ENCODE measurements at regions not wholly inside any gene's neighbourhood (a gene's known extent, or its start where the extent isn't known, plus 50 kb on each side); places are given as distances from the start of the nearest gene placed in this dataset.

DNA sequence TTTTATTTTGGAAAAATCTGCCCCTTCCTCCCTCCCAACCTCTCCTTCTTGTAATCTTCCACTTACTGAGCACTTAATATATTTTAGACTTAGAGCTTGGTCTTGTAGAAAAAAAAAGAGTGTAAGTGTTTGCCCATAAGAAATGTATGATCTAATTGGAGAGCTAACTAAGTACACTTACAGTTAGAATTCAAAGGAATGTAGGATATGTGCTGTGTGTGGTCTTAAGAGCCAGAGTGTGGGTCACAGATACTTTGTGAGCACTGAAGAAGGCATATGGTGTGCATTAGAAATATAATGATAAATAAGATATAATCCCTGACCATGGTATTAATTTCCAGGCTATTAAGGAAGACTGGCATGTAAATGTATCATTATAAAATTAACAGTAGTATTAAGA, 91.8 kb upstream of the ZNF521 start:
- DNase-seq (ENCODE audit: low read depth), result no peak

DNA sequence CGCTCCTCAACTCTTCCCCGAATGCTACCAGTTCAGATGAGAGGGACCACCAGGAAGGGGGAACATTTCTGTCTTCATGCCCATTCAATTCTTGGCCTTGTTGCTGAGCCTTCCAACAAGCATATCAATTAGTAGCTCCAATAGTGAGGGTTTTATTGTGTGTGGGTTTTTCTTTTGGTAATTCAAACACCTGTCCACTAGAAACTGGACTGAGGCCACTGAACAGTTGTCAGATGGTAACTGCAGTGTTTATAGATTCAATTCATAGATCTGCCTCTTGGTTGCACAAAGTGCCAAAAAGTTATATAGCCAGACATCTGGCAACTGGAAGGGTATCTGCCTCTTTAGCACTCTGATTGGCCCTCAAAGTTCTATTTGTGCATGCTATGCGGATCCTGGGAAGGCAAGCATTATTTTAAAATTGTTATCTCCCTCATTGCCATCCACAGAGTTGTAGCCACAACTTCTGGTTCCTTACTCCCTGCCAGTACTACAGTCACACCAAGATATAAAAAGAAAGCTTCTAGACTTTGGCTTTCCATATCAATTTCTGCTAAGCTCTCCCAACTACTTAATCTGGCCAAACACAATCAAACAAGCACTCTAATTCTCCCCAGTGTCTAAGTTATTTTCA, 83.3 kb upstream of the ZNF521 start:
- no peak for DNase-seq (ENCODE audit: low read depth)

DNA sequence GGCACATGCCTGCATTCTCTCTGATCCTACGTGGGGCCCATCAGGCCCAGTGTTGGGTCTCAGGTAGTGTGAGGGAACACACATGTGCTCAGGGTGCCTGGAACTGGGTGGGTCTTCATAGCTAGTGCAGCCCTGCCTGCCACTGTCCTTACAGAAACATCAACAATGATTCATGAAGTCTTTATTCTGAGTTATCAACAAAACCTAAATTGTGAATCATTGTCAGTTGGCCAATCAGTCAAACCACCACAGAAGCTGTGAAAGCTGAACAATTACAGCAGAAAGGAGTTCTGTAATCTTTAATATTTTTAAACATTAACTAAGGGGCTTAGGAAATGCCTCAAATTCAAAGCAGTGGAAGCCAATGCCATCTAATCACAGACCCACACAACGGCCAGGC, 82.8 kb upstream of the ZNF521 start:
- no peak for DNase-seq (ENCODE audit: low read depth)

DNA sequence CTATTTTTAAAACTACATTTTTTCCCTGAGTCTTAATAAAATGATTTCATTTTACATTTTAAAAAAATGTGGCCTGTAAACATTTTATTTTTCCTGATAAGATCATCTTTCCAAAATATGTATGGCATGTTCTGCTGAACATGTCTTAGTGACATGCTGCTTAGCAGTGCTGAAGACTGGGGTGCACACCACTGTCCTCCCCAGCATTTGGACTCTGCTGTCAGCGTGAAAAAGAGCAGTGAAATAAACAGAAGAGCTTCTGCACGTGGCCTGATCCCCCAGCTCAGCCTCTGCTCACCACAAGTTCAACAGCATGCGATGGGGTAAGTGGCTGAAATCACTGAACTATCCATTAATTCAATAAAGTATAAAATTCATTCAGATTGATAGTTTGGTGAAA, 81.6 kb upstream of the ZNF521 start:
- DNase-seq (ENCODE audit: low read depth), result no peak

DNA sequence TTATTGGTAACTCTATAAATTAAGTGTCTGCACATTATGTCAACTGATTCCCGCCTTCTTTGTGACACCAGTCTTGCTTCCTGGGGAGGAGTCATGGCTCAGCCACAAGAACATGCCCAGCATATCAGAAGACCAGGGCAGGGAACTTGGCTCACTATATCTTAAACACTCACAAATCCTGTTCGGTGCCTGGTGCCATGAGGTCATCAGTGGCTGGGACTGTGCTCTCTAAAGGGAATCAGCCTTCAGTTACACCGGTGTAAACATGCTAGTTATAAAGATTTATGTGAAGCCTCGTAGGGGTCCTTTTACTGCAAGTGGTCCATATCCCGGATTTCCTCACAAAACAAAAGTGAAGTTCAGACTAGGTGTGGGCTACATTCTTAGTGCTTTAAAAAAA, 73.1 kb upstream of the ZNF521 start:
- DNase-seq (ENCODE audit: low read depth), result no peak

DNA sequence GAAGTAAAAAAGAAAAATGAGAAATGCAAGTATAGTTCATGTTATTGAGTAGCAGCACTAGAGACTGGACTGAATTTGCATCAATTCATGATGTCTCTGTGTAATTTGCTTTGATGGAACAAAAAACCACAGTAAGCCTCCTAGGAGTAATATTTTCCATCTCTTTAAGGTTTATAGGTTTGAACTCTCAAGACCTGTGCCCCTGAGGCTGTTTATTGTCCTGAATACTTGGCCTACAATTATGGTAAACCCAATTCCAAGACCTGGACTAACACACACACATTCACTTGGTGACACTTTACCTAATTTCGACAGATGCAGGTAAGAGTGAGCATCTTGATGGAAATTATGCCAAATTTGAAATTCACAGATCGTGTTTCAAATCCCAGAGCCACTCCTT, 71.8 kb upstream of the ZNF521 start:
- no peak for DNase-seq (ENCODE audit: low read depth)

DNA sequence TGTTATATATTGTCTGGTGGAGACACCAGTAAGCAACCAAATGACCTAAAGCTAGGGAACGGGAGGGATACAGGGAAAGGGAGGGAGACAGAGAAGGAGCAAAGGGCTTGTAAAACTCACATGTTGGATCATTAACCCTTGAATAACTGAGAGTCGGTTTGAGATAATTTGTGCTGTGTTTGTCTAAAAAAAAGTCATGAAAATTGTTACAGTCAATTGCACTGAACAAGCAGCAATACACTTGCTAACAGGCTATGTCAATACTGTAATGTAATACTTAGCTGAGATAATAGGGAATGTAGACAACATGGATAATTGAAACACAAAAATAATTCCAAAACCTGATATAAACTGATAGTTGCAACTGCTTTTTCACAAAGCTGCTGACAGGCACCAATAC, 71.3 kb upstream of the ZNF521 start:
- DNase-seq (ENCODE audit: low read depth), result no peak

DNA sequence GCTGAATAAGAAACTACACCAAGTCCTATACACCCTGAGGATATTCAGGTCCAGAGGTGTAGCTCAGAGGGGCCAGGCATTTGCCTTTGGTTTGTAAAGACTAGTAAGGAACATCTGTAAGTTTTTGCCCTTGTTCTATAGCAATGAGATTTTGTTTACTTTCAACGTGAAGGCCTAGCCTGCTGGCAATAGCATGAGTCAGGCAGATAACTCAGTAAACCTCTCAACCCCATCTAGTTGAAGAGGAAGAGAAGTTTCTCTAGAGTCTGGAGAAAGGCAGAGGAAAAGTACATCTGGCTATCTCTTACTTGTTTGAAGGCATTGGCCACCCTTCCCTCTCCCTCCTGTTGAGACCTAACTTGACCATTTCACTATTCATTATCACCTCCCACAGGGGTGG, 70.3 kb upstream of the ZNF521 start:
- DNase-seq (ENCODE audit: low read depth), result no peak

DNA sequence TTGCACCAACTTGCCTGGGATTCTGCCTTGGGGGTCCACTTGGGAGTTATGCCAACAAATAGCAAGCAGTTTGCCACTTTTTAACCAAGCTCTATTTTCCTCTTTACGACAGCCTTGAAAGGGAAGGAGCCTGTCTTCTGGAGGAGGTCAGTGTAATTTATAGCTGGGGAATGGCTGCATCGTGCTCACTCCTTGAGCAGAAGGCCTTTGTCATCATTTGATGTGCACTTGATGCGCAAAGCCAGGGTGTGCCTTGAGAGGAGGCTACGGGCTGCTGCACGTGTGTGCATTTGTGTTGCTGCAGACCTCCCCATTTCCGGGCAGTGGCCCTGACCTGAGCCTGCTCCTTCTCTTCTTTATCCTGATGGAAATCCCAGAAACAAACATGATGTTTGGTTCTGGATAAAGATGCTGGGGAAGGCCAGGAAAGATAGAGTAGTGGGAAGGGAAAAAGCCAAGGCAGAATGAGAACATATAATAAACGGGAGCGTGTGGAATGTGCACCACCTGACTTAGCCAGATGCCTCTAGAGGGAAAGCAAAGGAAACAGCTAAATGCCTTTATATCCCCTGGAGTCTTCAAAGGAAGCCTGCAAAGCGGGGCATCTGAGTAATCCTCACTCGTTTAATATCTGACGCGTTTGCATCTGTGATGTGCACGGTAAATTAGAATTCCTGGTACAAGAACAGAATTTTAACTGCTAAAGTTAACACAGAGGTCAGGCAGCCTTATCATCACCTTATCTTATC, 68.3 kb upstream of the ZNF521 start:
- no peak for DNase-seq (ENCODE audit: low read depth)

DNA sequence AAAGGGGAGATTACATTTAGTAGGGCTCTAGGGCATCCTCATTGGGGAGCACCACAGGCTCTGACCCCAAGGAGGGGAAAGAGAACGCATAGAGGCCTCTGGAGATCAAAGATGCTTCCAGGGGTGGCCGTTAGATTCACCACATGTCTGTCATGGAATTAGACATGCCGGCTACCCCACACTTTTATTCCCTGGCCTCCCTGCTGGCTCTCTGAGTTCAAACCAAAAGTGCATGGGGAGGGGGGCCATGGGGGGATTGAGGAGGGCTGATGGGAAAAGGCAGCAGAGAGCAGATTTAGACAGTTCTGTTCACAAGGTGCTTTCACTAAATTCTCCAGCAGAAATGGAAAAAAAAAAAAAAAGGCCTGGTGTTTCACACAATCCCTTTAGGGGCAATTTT, 64.4 kb upstream of the ZNF521 start:
- no peak for DNase-seq (ENCODE audit: low read depth)

DNA sequence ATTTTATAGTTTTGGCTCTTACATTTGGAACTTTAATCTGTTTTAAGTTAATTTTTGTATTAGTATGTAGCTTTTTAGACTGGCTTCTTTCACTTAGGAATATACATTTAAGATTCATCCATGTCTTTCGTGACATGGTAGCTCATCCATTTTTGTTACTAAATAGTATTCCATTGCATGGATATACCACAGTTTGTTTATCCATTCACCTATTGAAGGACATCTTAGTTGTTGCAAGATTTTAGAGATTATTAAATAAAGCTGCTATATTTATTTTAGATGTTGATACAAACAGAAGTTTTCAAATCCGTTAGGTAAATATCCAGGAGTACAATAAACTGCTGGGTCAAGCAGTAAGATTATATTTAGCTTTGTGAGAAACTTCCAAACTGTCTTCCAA, 58.0 kb upstream of the ZNF521 start:
- DNase-seq (ENCODE audit: low read depth), result no peak

DNA sequence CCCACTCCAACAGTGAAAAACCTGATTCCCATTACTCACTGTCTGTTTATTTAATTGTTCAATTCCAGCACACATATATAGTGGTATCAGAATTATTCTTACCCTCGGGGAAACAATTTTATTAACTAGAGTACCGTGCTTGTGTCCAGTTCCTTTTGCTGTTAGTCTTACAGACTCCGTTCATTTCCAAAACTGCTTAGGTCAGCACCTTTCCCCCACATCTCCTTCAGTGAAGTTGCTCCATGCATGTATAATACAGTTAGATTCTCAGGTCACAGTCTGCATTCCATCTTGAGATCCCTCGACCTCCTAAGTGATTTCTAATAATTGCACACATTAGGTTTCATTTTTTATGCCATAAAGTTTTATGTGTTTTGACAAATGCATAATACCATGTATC, 56.3 kb upstream of the ZNF521 start:
- no peak for DNase-seq (ENCODE audit: low read depth)

All from activated T-cell treated with anti-CD3 and anti-CD28 coated beads for 48 hours (primary cell).